ENCODE measurements at regions not wholly inside any gene's neighbourhood (a gene's known extent, or its start where the extent isn't known, plus 50 kb on each side); places are given as distances from the start of the nearest gene placed in this dataset.

DNA sequence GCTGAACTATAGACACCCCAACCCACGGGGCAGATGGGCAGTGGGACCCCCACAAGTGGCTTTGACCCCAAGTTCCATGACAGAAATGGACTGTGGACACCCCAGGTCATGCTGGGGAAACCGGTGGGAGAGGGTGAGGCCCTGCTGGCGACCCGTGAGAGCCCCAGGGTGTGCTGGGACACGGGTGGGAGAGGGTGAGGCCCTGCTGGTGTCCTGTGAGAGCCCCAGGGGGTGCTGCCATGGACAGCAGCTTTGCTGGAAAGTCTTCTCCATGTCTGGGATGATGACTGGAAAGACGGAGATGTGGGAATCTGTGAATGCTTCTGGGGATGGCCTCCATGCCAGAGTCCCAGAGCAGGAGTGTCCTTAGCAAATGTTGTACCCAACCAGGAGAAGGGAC lies 148.4 kb downstream of the URI1 start:
- Histone ChIP-seq H2AFZ (ENCODE audit: low read depth) (no peak overlapping the region), H3K27ac (ENCODE audit: low read depth in 2 of 2, low read length in 1 of 2) (no peak overlapping the region), H3K4me3 (ENCODE audit: low read depth in 2 of 2, low read length in 1 of 2) (no peak overlapping the region), H3K27me3 (ENCODE audit: insufficient read depth) (no peaks in the 10 kb centered on the region), H3K4me2 (no peak overlapping the region), H3K36me3 (replicated peaks in 1 of 2; ENCODE audit: control insufficient read depth in 1 of 2, insufficient read depth in 2 of 2, low read length in 1 of 2) (no peaks in the 10 kb centered on the region), H4K20me1 (ENCODE audit: insufficient read depth) (no peaks in the 10 kb centered on the region), H3K9me3 (no peaks in the 10 kb centered on the region), H3K9ac (no peak overlapping the region), H3K9me2 (no peaks in the 10 kb centered on the region), H3F3A (replicated peaks; ENCODE audit: insufficient read depth) (no peaks in the 10 kb centered on the region), H3K79me2 (ENCODE audit: insufficient read depth) (no peaks in the 10 kb centered on the region), H3K4me1 (ENCODE audit: control insufficient read depth in 1 of 2, insufficient read depth in 2 of 2, low read depth in 1 of 2, low read length in 1 of 2) (peaks cover 0 to 14% of the 10 kb centered on the region in 2 experiments; a peak in 2 of 4 replicates)
- TF ChIP-seq, protein P1, sequence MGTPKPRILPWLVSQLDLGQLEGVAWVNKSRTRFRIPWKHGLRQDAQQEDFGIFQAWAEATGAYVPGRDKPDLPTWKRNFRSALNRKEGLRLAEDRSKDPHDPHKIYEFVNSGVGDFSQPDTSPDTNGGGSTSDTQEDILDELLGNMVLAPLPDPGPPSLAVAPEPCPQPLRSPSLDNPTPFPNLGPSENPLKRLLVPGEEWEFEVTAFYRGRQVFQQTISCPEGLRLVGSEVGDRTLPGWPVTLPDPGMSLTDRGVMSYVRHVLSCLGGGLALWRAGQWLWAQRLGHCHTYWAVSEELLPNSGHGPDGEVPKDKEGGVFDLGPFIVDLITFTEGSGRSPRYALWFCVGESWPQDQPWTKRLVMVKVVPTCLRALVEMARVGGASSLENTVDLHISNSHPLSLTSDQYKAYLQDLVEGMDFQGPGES (IDR thresholded peaks at IDR 0.05; ENCODE audit: low read depth, low read length) = no peak
- no peak for TF ChIP-seq TAF1 (IDR thresholded peaks at IDR 0.05; ENCODE audit: borderline replicate concordance, low read depth, low read length)
- no peak for TF ChIP-seq GABPA (IDR thresholded peaks at IDR 0.05; ENCODE audit: low read depth)
- TF ChIP-seq PBX3 (IDR thresholded peaks at IDR 0.05) = no peak
- TF ChIP-seq SIN3A (IDR thresholded peaks at IDR 0.05; ENCODE audit: borderline replicate concordance, low read depth, low read length) = no peak
- no peak for TF ChIP-seq MXI1 (IDR thresholded peaks at IDR 0.05; ENCODE audit: low read depth, low read length)
- no peak for TF ChIP-seq FOXJ3 (CRISPR knock-in tag; IDR thresholded peaks at IDR 0.05)
- no peak for TF ChIP-seq EP300 (IDR thresholded peaks at IDR 0.05; ENCODE audit: borderline replicate concordance in 1 of 2, low read depth in 1 of 2, low read length in 1 of 2)
- TF ChIP-seq, protein P2, sequence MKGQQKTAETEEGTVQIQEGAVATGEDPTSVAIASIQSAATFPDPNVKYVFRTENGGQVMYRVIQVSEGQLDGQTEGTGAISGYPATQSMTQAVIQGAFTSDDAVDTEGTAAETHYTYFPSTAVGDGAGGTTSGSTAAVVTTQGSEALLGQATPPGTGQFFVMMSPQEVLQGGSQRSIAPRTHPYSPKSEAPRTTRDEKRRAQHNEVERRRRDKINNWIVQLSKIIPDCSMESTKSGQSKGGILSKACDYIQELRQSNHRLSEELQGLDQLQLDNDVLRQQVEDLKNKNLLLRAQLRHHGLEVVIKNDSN (IDR thresholded peaks at IDR 0.05; ENCODE audit: borderline replicate concordance, low read depth) = no peak
- no peak for TF ChIP-seq POLR2AphosphoS5 (IDR thresholded peaks at IDR 0.05; ENCODE audit: low read depth, low read length)
- no peak for TF ChIP-seq NRF1 (IDR thresholded peaks at IDR 0.05; ENCODE audit: low read depth, low read length)
- TF ChIP-seq CHD2 (IDR thresholded peaks at IDR 0.05; ENCODE audit: low read length, partially characterized antibody) = no peak
- no peak for TF ChIP-seq ZBTB33 (IDR thresholded peaks at IDR 0.05; ENCODE audit: borderline replicate concordance, low read depth)
- no peak for TF ChIP-seq RAD21 (IDR thresholded peaks at IDR 0.05; ENCODE audit: low read length)
- TF ChIP-seq RXRA (IDR thresholded peaks at IDR 0.05; ENCODE audit: borderline replicate concordance, low read depth) = no peak
- no peak for DNase-seq
- WGBS (ENCODE audit: low lambda C conversion rate) = 27% methylated on average over 4 of the region's 6 CpGs
- CTCF ChIA-PET = interaction anchor here (1.2 kb wide), 1 partner anchor 558 kb away, joined by 4 read pairs; no protein-coding TSS in a partner anchor
- POLR2A ChIA-PET = no interaction called here

Data from SK-N-SH (cell line).